WTC11 (cell line): ENCODE measurements at regions not wholly inside any gene's neighbourhood (a gene's known extent, or its start where the extent isn't known, plus 50 kb on each side); places are given as distances from the start of the nearest gene placed in this dataset.

Source experiments
- NR1H2 ChIP-seq: sonication (generic); formaldehyde crosslinking; IDR thresholded peaks from 2 replicates; pipeline ENCODE4 v1.9.0; 2021; ENCODE audit warnings: mild to moderate bottlenecking, moderate library complexity, missing genetic modification reagents
- NR3C1 ChIP-seq: sonication (generic); formaldehyde crosslinking; conservative IDR thresholded peaks from 2 replicates; pipeline ENCODE4 v1.8.1; 2023; ENCODE audit warnings: low read depth, mild to moderate bottlenecking, missing genetic modification reagents
- TF ChIP-seq, protein P1 (sequence below): fragments of 200-600 bp; IDR thresholded peaks from 2 replicates; pipeline ENCODE4 v1.8.0; 2022; ENCODE audit warnings: antibody characterized with exemption
- TF ChIP-seq, protein P2 (sequence below): sonication (generic); formaldehyde crosslinking; IDR thresholded peaks from 2 replicates; pipeline ENCODE4 v1.8.0; 2022; ENCODE audit warnings: mild to moderate bottlenecking, missing genetic modification reagents
- TF ChIP-seq, protein P3 (sequence below): sonication (generic); formaldehyde crosslinking; IDR thresholded peaks from 2 replicates; pipeline ENCODE4 v1.8.0; 2022; ENCODE audit warnings: mild to moderate bottlenecking, missing genetic modification reagents

DNA sequence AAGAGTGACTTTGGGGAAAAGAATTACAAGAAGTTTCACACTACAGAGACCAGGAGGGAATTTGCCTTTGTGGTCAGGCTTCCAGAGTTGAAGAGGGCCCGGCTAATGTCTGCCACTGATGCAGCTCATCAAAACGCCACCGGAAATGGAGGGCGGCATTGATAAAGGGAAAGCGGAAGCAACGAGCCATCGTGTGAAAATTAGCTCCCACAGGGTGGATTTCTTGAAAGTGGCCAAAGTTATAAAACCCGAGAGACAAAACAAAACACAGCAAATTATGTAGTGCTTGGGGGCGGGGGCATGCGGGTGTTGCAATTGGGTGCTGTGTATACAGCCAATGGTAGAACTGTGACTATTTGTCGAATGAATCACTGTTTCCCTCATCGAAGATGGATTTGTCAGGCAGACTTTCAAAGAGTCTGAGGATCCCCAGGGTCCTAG lies 113.0 kb downstream of the ADAMTS15 start:
- no peak for TF ChIP-seq NR1H2 (CRISPR knock-in tag)
- TF ChIP-seq, protein P1, sequence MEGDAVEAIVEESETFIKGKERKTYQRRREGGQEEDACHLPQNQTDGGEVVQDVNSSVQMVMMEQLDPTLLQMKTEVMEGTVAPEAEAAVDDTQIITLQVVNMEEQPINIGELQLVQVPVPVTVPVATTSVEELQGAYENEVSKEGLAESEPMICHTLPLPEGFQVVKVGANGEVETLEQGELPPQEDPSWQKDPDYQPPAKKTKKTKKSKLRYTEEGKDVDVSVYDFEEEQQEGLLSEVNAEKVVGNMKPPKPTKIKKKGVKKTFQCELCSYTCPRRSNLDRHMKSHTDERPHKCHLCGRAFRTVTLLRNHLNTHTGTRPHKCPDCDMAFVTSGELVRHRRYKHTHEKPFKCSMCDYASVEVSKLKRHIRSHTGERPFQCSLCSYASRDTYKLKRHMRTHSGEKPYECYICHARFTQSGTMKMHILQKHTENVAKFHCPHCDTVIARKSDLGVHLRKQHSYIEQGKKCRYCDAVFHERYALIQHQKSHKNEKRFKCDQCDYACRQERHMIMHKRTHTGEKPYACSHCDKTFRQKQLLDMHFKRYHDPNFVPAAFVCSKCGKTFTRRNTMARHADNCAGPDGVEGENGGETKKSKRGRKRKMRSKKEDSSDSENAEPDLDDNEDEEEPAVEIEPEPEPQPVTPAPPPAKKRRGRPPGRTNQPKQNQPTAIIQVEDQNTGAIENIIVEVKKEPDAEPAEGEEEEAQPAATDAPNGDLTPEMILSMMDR = no peak
- TF ChIP-seq, protein P2, sequence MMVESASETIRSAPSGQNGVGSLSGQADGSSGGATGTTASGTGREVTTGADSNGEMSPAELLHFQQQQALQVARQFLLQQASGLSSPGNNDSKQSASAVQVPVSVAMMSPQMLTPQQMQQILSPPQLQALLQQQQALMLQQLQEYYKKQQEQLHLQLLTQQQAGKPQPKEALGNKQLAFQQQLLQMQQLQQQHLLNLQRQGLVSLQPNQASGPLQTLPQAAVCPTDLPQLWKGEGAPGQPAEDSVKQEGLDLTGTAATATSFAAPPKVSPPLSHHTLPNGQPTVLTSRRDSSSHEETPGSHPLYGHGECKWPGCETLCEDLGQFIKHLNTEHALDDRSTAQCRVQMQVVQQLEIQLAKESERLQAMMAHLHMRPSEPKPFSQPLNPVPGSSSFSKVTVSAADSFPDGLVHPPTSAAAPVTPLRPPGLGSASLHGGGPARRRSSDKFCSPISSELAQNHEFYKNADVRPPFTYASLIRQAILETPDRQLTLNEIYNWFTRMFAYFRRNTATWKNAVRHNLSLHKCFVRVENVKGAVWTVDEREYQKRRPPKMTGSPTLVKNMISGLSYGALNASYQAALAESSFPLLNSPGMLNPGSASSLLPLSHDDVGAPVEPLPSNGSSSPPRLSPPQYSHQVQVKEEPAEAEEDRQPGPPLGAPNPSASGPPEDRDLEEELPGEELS (CRISPR knock-in tag) = no peak
- TF ChIP-seq, protein P3, sequence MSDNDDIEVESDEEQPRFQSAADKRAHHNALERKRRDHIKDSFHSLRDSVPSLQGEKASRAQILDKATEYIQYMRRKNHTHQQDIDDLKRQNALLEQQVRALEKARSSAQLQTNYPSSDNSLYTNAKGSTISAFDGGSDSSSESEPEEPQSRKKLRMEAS (CRISPR knock-in tag) = no peak
- TF ChIP-seq NR3C1 = no peak
